Tibial artery (tissue), 4 donors: ENCODE measurements at regions not wholly inside any gene's neighbourhood (a gene's known extent, or its start where the extent isn't known, plus 50 kb on each side); places are given as distances from the start of the nearest gene placed in this dataset.

ENCODE experiments used
- DNase-seq, 2 donors: peaks; one replicate each; pipeline ENCODE4 v3.0.0-alpha.2; 2019
- H3K27ac ChIP-seq, 2 donors: fragments of 200-600 bp; sonication (generic) in 1 of 2; 1 replicate in 1 of 2; 2 replicates in 1 of 2; pipeline ENCODE4 v1.5.1; 2018 to 2019; ENCODE audit warnings: mild to moderate bottlenecking in 1 of 2
- H3K27me3 ChIP-seq, 2 donors: fragments of 200-600 bp; sonication (generic) in 1 of 2; one replicate each; pipeline versions ENCODE4 v1.5.1 to v1.6.0; 2016 to 2019
- H3K36me3 ChIP-seq, 3 donors: fragments of 200-600 bp; sonication (generic) in 2 of 3; one replicate each; pipeline ENCODE4 v1.5.1; 2016 to 2019; ENCODE audit warnings: mild to moderate bottlenecking in 2 of 3
- H3K4me1 ChIP-seq, 4 donors: fragments of 200-600 bp; sonication (generic) in 2 of 4; 1 replicate in 3 of 4; 2 replicates in 1 of 4; pipeline ENCODE4 v1.5.1; 2016 to 2019
- H3K4me3 ChIP-seq, 2 donors: fragments of 200-600 bp; sonication (generic) in 1 of 2; 1 replicate in 1 of 2; 2 replicates in 1 of 2; pipeline ENCODE4 v1.5.1; 2018 to 2019; ENCODE audit warnings: mild to moderate bottlenecking in 2 of 2
- H3K9me3 ChIP-seq, 3 donors: fragments of 200-600 bp; sonication (generic) in 1 of 3; one replicate each; pipeline ENCODE4 v1.5.1; 2016 to 2019
- intact Hi-C: fragments of 100-400 bp; cut with DNase I; formaldehyde crosslinking; loops from one replicate; pipeline ENCODE4 v1.15.0; 2023; ENCODE audit warnings: low total_unique reads
- TF ChIP-seq, protein P1 (sequence below), 2 experiments: fragments of 200-600 bp in 1 of 2; fragments of 450-650 bp in 1 of 2; IDR thresholded peaks; one replicate each; pipeline ENCODE4 v1.5.1; 2017 to 2019; ENCODE audit warnings: antibody characterized with exemption in 2 of 2, mild to moderate bottlenecking in 1 of 2, moderate library complexity in 1 of 2

DNA sequence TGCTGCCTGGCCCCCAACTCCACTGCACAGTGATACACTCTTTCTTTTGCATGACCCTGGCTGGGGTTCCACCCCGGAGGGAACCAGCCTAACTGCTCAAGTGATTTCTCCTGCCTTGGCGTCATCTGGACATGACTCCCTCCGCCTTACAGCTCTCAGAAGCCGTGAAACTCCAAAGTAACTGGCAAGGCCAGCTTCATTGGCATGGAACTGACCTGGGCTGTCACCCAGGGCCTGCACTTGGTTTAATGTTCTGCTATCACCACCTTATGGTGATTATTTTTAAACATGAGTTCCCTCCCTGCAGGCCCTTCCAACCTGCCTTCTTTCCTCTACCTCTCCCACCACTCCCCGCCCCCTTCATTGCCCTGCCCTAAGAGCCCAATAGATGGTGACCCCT is 139.7 kb upstream of the CDH5 start:
- no peak overlapping the region for H3K27ac ChIP-seq
- no peaks in the 10 kb centered on the region for H3K36me3 ChIP-seq
- no peaks in the 10 kb centered on the region for H3K9me3 ChIP-seq
- TF ChIP-seq, protein P1, sequence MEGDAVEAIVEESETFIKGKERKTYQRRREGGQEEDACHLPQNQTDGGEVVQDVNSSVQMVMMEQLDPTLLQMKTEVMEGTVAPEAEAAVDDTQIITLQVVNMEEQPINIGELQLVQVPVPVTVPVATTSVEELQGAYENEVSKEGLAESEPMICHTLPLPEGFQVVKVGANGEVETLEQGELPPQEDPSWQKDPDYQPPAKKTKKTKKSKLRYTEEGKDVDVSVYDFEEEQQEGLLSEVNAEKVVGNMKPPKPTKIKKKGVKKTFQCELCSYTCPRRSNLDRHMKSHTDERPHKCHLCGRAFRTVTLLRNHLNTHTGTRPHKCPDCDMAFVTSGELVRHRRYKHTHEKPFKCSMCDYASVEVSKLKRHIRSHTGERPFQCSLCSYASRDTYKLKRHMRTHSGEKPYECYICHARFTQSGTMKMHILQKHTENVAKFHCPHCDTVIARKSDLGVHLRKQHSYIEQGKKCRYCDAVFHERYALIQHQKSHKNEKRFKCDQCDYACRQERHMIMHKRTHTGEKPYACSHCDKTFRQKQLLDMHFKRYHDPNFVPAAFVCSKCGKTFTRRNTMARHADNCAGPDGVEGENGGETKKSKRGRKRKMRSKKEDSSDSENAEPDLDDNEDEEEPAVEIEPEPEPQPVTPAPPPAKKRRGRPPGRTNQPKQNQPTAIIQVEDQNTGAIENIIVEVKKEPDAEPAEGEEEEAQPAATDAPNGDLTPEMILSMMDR (IDR thresholded peaks at IDR 0.05) = no peak
- peaks cover 0 to 5% (median 2%) of the 10 kb centered on the region in 4 donors for H3K4me1 ChIP-seq
- intact Hi-C loops = no loop called here
- DNase-seq = peak in 1 of 2 donors; percentile 54
- no peak overlapping the region for H3K4me3 ChIP-seq
- H3K27me3 ChIP-seq = no peaks in the 10 kb centered on the region

- Histone ChIP-seq H3K4me3 (no peak overlapping the region), H3K36me3 (no peaks in the 10 kb centered on the region), H3K9me3 (no peaks in the 10 kb centered on the region), H3K27me3 (no peaks in the 10 kb centered on the region), H3K4me1 (peaks cover 0 to 5% (median 2%) of the 10 kb centered on the region in 4 donors), H3K27ac (no peak overlapping the region)
- TF ChIP-seq, protein P1 (IDR thresholded peaks at IDR 0.05) = no peak
- DNase-seq = peak in 1 of 2 donors; percentile 41
- intact Hi-C loops = no loop called here
Measured at GRCh38 chr16:66225696-66226095, 140.8 kb upstream of the CDH5 start.

DNA sequence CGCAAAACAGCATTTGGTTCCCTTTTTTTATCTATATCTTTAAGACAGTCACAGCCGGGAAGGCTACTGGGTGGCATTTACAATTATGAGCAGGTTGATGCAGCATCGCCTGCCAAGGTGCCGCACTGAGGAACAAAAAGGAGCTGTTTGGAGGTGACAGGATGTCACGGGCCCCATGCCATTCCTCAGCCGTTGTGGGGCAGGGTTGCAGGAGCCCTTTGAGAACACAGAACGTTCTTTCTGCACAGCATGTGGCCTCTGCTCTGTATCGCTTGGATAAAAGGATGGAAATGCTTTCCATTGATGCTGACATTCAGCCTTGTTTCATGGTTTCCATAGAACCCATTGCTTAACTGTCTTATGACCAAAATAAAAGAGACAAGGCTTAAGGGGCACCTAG is 141.9 kb upstream of the CDH5 start:
- H3K36me3 ChIP-seq = no peaks in the 10 kb centered on the region
- H3K4me3 ChIP-seq = no peak overlapping the region
- peaks cover 0 to 5% (median 2%) of the 10 kb centered on the region in 4 donors for H3K4me1 ChIP-seq
- H3K27ac ChIP-seq = no peak overlapping the region
- no peaks in the 10 kb centered on the region for H3K9me3 ChIP-seq
- no peaks in the 10 kb centered on the region for H3K27me3 ChIP-seq
- TF ChIP-seq, protein P1 (IDR thresholded peaks at IDR 0.05) = no peak
- intact Hi-C loops = no loop called here
- peak in 1 of 2 donors; percentile 31 for DNase-seq

GRCh38 chr16:66224186-66224585 is 142.3 kb upstream of the CDH5 start:
- intact Hi-C loops = no loop called here

GRCh38 chr16:66223176-66223780 is 143.2 kb upstream of the CDH5 start:
- peak in 1 of 2 donors; percentile 62 for DNase-seq

More at GRCh38 chr16:66224186-66224585, 142.3 kb upstream of the CDH5 start:
- Histone ChIP-seq H3K4me3 (no peak overlapping the region), H3K4me1 (peaks cover 0 to 5% (median 2%) of the 10 kb centered on the region in 4 donors), H3K36me3 (no peaks in the 10 kb centered on the region), H3K9me3 (no peaks in the 10 kb centered on the region), H3K27me3 (no peaks in the 10 kb centered on the region), H3K27ac (no peak overlapping the region)
- no peak for DNase-seq
- TF ChIP-seq, protein P1 (IDR thresholded peaks at IDR 0.05) = no peak

More at GRCh38 chr16:66223176-66223780, 143.2 kb upstream of the CDH5 start:
- no peaks in the 10 kb centered on the region for H3K9me3 ChIP-seq
- TF ChIP-seq, protein P1 (IDR thresholded peaks at IDR 0.05) = no peak
- H3K27me3 ChIP-seq = no peaks in the 10 kb centered on the region
- no peaks in the 10 kb centered on the region for H3K36me3 ChIP-seq
- no peak overlapping the region for H3K4me3 ChIP-seq
- no peak overlapping the region for H3K27ac ChIP-seq
- intact Hi-C loops = no loop called here
- H3K4me1 ChIP-seq = peaks cover 0 to 5% (median 2%) of the 10 kb centered on the region in 4 donors
